ENCODE measurements at regions not wholly inside any gene's neighbourhood (a gene's known extent, or its start where the extent isn't known, plus 50 kb on each side); places are given as distances from the start of the nearest gene placed in this dataset.

GRCh38 chr2:231862071-231862470 lies 64.1 kb downstream of the NPPC start:
- TF ChIP-seq CTCF (IDR thresholded peaks at IDR 0.05) (no peak), REST (IDR thresholded peaks at IDR 0.05; ENCODE audit: insufficient read depth in 1 of 2, low read depth in 2 of 2, low read length in 1 of 2) (no peak), SIN3A (IDR thresholded peaks at IDR 0.05; ENCODE audit: borderline replicate concordance, insufficient read depth, low read depth, low read length) (no peak), POLR2AphosphoS5 (IDR thresholded peaks at IDR 0.05; ENCODE audit: low read depth, low read length) (no peak), TCF7L2 (IDR thresholded peaks at IDR 0.05; ENCODE audit: low read depth, low read length) (no peak)

Measured in Panc1 (cell line).